ENCODE measurements at regions not wholly inside any gene's neighbourhood (a gene's known extent, or its start where the extent isn't known, plus 50 kb on each side); places are given as distances from the start of the nearest gene placed in this dataset.

- no TSS peak for BruUV-seq (replicated peaks)
- H3K27ac ChIP-seq (ENCODE audit: low read length), result no peak overlapping the region
- no peak for TF ChIP-seq EZH2phosphoT487 (IDR thresholded peaks at IDR 0.05; ENCODE audit: borderline replicate concordance, low read length)
- TF ChIP-seq EZH2 (IDR thresholded peaks at IDR 0.05; ENCODE audit: low read length, unreplicated experiment), result no peak
- TF ChIP-seq CTCF (conservative IDR thresholded peaks at IDR 0.05; ENCODE audit: low read depth, low read length), result no peak
- no peak overlapping the region for H3K9ac ChIP-seq (ENCODE audit: low read length)
- no peaks in the 10 kb centered on the region for H3F3A ChIP-seq (ENCODE audit: low read length, unreplicated experiment)
- no peaks in the 10 kb centered on the region for H3K27me3 ChIP-seq (ENCODE audit: low read length)
- H3K4me2 ChIP-seq (ENCODE audit: low read length), result no peak overlapping the region
- H3K4me1 ChIP-seq (ENCODE audit: insufficient read depth, low read length), result no peaks in the 10 kb centered on the region
- H3K36me3 ChIP-seq (ENCODE audit: low read depth, low read length), result no peaks in the 10 kb centered on the region
- no peaks in the 10 kb centered on the region for H4K20me1 ChIP-seq (ENCODE audit: low read length)
- H3K9me2 ChIP-seq (replicated peaks; ENCODE audit: low read length), result no peaks in the 10 kb centered on the region
- ATAC-seq (no peak), DNase-seq (no peak)
- H3K9me3 ChIP-seq (ENCODE audit: low read length), result no peaks in the 10 kb centered on the region
- H2AFZ ChIP-seq (ENCODE audit: low read length), result no peak overlapping the region
- intact Hi-C loops (cut with micrococcal nuclease), result no loop called here
- no peaks in the 10 kb centered on the region for H3K79me2 ChIP-seq (ENCODE audit: low read length)
- ChIA-PET POLR2A (ENCODE audit: unreplicated experiment) (no interaction called here), CTCF (no interaction called here)
- no peak overlapping the region for H3K4me3 ChIP-seq (ENCODE audit: low read length)
Observed at GRCh38 chr16:13594823-13595222, 325.1 kb upstream of the ERCC4 start.

- Histone ChIP-seq H3K4me1 (ENCODE audit: insufficient read depth, low read length) (no peaks in the 10 kb centered on the region), H3K79me2 (ENCODE audit: low read length) (no peaks in the 10 kb centered on the region), H3K9ac (ENCODE audit: low read length) (no peak overlapping the region), H4K20me1 (ENCODE audit: low read length) (no peaks in the 10 kb centered on the region), H3K27ac (ENCODE audit: low read length) (no peak overlapping the region), H3K4me3 (ENCODE audit: low read length) (no peak overlapping the region), H3F3A (ENCODE audit: low read length, unreplicated experiment) (no peaks in the 10 kb centered on the region), H3K9me3 (ENCODE audit: low read length) (no peaks in the 10 kb centered on the region), H2AFZ (ENCODE audit: low read length) (no peak overlapping the region), H3K4me2 (ENCODE audit: low read length) (no peak overlapping the region), H3K27me3 (ENCODE audit: low read length) (no peaks in the 10 kb centered on the region), H3K36me3 (ENCODE audit: low read depth, low read length) (no peaks in the 10 kb centered on the region), H3K9me2 (replicated peaks; ENCODE audit: low read length) (no peaks in the 10 kb centered on the region)
- CTCF ChIA-PET, result no interaction called here
- DNase-seq, result no peak
- TF ChIP-seq EZH2phosphoT487 (IDR thresholded peaks at IDR 0.05; ENCODE audit: borderline replicate concordance, low read length) (no peak), CTCF (conservative IDR thresholded peaks at IDR 0.05; ENCODE audit: low read depth, low read length) (no peak), EZH2 (IDR thresholded peaks at IDR 0.05; ENCODE audit: low read length, unreplicated experiment) (no peak)
- intact Hi-C loops (cut with micrococcal nuclease), result no loop called here
- ATAC-seq, result no peak
- POLR2A ChIA-PET (ENCODE audit: unreplicated experiment), result no interaction called here
- no TSS peak for BruUV-seq (replicated peaks)
Observed at GRCh38 chr16:13606804-13607203, 313.1 kb upstream of the ERCC4 start.

GRCh38 chr16:13607289-13607688 is 312.7 kb upstream of the ERCC4 start:
- Histone ChIP-seq H3K36me3 (ENCODE audit: low read depth, low read length) (no peaks in the 10 kb centered on the region), H3K27ac (ENCODE audit: low read length) (no peak overlapping the region), H2AFZ (ENCODE audit: low read length) (no peak overlapping the region), H3K9me2 (replicated peaks; ENCODE audit: low read length) (no peaks in the 10 kb centered on the region), H3K27me3 (ENCODE audit: low read length) (no peaks in the 10 kb centered on the region), H3F3A (ENCODE audit: low read length, unreplicated experiment) (no peaks in the 10 kb centered on the region), H3K4me3 (ENCODE audit: low read length) (no peak overlapping the region), H4K20me1 (ENCODE audit: low read length) (no peaks in the 10 kb centered on the region), H3K4me2 (ENCODE audit: low read length) (no peak overlapping the region), H3K79me2 (ENCODE audit: low read length) (no peaks in the 10 kb centered on the region), H3K9ac (ENCODE audit: low read length) (no peak overlapping the region), H3K9me3 (ENCODE audit: low read length) (no peaks in the 10 kb centered on the region), H3K4me1 (ENCODE audit: insufficient read depth, low read length) (no peaks in the 10 kb centered on the region)
- ATAC-seq (no peak), DNase-seq (no peak)
- intact Hi-C loops (cut with micrococcal nuclease), result no loop called here
- TF ChIP-seq EZH2 (IDR thresholded peaks at IDR 0.05; ENCODE audit: low read length, unreplicated experiment) (no peak), CTCF (conservative IDR thresholded peaks at IDR 0.05; ENCODE audit: low read depth, low read length) (no peak), EZH2phosphoT487 (IDR thresholded peaks at IDR 0.05; ENCODE audit: borderline replicate concordance, low read length) (no peak)
- ChIA-PET POLR2A (ENCODE audit: unreplicated experiment) (no interaction called here), CTCF (no interaction called here)
- no TSS peak for BruUV-seq (replicated peaks)

Measured in PC-3 (cell line).